Ovary (tissue), 7 donors: ENCODE measurements at regions not wholly inside any gene's neighbourhood (a gene's known extent, or its start where the extent isn't known, plus 50 kb on each side); places are given as distances from the start of the nearest gene placed in this dataset.
"Not testable (repeated sequence)": the region's sequence is repeated elsewhere in the genome, so short reads cannot be mapped to it uniquely, and the experiment has no call there.

Experiments
- DNase-seq, 5 donors: peaks; one replicate each; pipeline ENCODE4 v3.0.0-alpha.2; 2019 to 2020
- H3K27ac ChIP-seq, 2 donors: fragments of 200-600 bp; one replicate each; pipeline versions ENCODE4 v1.5.1 to v1.8.0; 2019 to 2022
- H3K27me3 ChIP-seq: fragments of 200-600 bp; one replicate; pipeline ENCODE4 v1.8.0; 2022
- H3K36me3 ChIP-seq: fragments of 200-600 bp; sonication (generic); one replicate; pipeline ENCODE4 v1.5.1; 2019
- H3K4me1 ChIP-seq: one replicate; pipeline ENCODE4 v1.8.1; 2013; ENCODE audit warnings: mild to moderate bottlenecking, moderate library complexity; ENCODE audit not compliant: insufficient read depth
- H3K4me3 ChIP-seq: fragments of 200-600 bp; sonication (generic); one replicate; pipeline ENCODE4 v1.5.1; 2017
- H3K9me3 ChIP-seq, 2 donors: fragments of 200-600 bp in 1 of 2; sonication (generic) in 1 of 2; one replicate each; pipeline versions ENCODE4 v1.5.1 to v1.8.1; 2013 to 2019; ENCODE audit warnings: mild to moderate bottlenecking in 1 of 2, moderate library complexity in 1 of 2
- CTCF ChIP-seq, 3 donors: fragments of 450-650 bp in 2 of 3; fragments of 200-600 bp in 1 of 3; IDR thresholded peaks; one replicate each; pipeline versions ENCODE4 v1.5.1 to v1.8.0; 2016 to 2022; ENCODE audit warnings: antibody characterized with exemption in 3 of 3, mild to moderate bottlenecking in 1 of 3
- EP300 ChIP-seq: sonication (generic); formaldehyde crosslinking; IDR thresholded peaks from one replicate; pipeline ENCODE4 v1.6.1; 2017; ENCODE audit warnings: antibody characterized with exemption
- POLR2A ChIP-seq: fragments of 450-650 bp; IDR thresholded peaks from one replicate; pipeline ENCODE4 v1.6.1; 2017; ENCODE audit warnings: antibody characterized with exemption, mild to moderate bottlenecking, moderate library complexity
- WGBS, 3 donors: extraction: QIAGEN DNeasy Blood & Tissue Kit in 1 of 3; methylation state at CpG; one replicate each; pipeline versions ENCODE4 v1.1.5 to v1.1.7; 2013 to 2017; 5-methylcytosine and 5-hydroxymethylcytosine counted together
- intact Hi-C, 4 donors: fragments of 100-400 bp; cut with DNase I; formaldehyde crosslinking; loops; one replicate each; pipeline versions ENCODE4 v1.11.0 to v1.15.1; 2022 to 2023
- donor health status: DM: no; HTN: no; CAD: no; lungs with moderate emphysema.
- donor health status: DM: no; HTN: no; CAD: no.
- donor health status: Bipolar disorder and iron deficiency.
- donor health status: DM: no; HTN: no; CAD: no.
- donor health status: DM: yes; HTN: yes; CAD: no.

- intact Hi-C loops, result no loop called here
- no peak for DNase-seq
- no peak for TF ChIP-seq POLR2A
- TF ChIP-seq CTCF (IDR thresholded peaks at IDR 0.05), result no peak
- no peak for TF ChIP-seq EP300
- no peaks in the 10 kb centered on the region for H3K9me3 ChIP-seq
- no peaks in the 10 kb centered on the region for H3K27me3 ChIP-seq
- no peaks in the 10 kb centered on the region for H3K4me1 ChIP-seq
- no peak overlapping the region for H3K4me3 ChIP-seq
- 64 to 79% (median 64%) methylated on average over 5 of the region's 5 CpGs for WGBS, 3 donors
- H3K27ac ChIP-seq, result no peak overlapping the region
- H3K36me3 ChIP-seq, result no peaks in the 10 kb centered on the region
These were observed 146.8 kb upstream of the NRIP1 start for GRCh38 chr21:15211491-15212133.

GRCh38 chr21:15212206-15212605 lies 147.4 kb upstream of the NRIP1 start:
- no peak overlapping the region for H3K27ac ChIP-seq
- no peaks in the 10 kb centered on the region for H3K36me3 ChIP-seq
- no peak overlapping the region for H3K4me3 ChIP-seq
- no peaks in the 10 kb centered on the region for H3K4me1 ChIP-seq
- intact Hi-C loops, result no loop called here
- 75 to 87% (median 78%) methylated on average over 2 of the region's 2 CpGs for WGBS, 3 donors
- H3K9me3 ChIP-seq, result no peaks in the 10 kb centered on the region
- TF ChIP-seq EP300 (no peak), CTCF (IDR thresholded peaks at IDR 0.05) (no peak), POLR2A (no peak)
- DNase-seq, result no peak
- no peaks in the 10 kb centered on the region for H3K27me3 ChIP-seq

- H3K9me3 ChIP-seq, H3K4me1 ChIP-seq, H3K4me3 ChIP-seq, H3K36me3 ChIP-seq, H3K27ac ChIP-seq, H3K27me3 ChIP-seq, intact Hi-C loops, DNase-seq: not testable (repeated sequence)
- 94 to 96% methylated on average over 12 to 14 of the region's 23 CpGs; no CpG with 5 or more reads in 1 of the 3 donors for WGBS, 3 donors
These were observed 153.7 kb upstream of the NRIP1 start for GRCh38 chr21:15218476-15218875.

- H3K9me3 ChIP-seq, result no peaks in the 10 kb centered on the region
- no peak overlapping the region for H3K4me3 ChIP-seq
- DNase-seq, result no peak
- intact Hi-C loops, result no loop called here
- no peak for TF ChIP-seq EP300
- H3K27ac ChIP-seq, result no peak overlapping the region
- peaks cover 3% of the 10 kb centered on the region for H3K4me1 ChIP-seq
- H3K27me3 ChIP-seq, result no peaks in the 10 kb centered on the region
- 88 to 92% (median 92%) methylated on average over 2 to 5 of the region's 5 CpGs for WGBS, 3 donors
- no peaks in the 10 kb centered on the region for H3K36me3 ChIP-seq
These were observed 154.2 kb upstream of the NRIP1 start for GRCh38 chr21:15219039-15219438.

- H3K27me3 ChIP-seq, result no peaks in the 10 kb centered on the region
- no peak overlapping the region for H3K4me3 ChIP-seq
- H3K36me3 ChIP-seq, result no peaks in the 10 kb centered on the region
- no peak for DNase-seq
- intact Hi-C loops, result no loop called here
- TF ChIP-seq EP300 (no peak), POLR2A (no peak), CTCF (IDR thresholded peaks at IDR 0.05) (no peak)
- 85 to 88% (median 86%) methylated on average over 6 of the region's 6 CpGs for WGBS, 3 donors
- peaks cover 3% of the 10 kb centered on the region for H3K4me1 ChIP-seq
- no peak overlapping the region for H3K27ac ChIP-seq
- no peaks in the 10 kb centered on the region for H3K9me3 ChIP-seq
These were observed 155.1 kb upstream of the NRIP1 start for GRCh38 chr21:15219894-15220293.
